GM23338 (cell line): ENCODE measurements at regions not wholly inside any gene's neighbourhood (a gene's known extent, or its start where the extent isn't known, plus 50 kb on each side); places are given as distances from the start of the nearest gene placed in this dataset.

ENCODE experiments used
- EZH2 ChIP-seq: fragments of 200-600 bp; sonication (generic); IDR thresholded peaks from one replicate; pipeline ENCODE4 v1.8.0; 2017; ENCODE audit warnings: antibody characterized with exemption, mild to moderate bottlenecking, low read depth; ENCODE audit not compliant: unreplicated experiment
- EZH2phosphoT487 ChIP-seq: fragments of 200-600 bp; sonication (generic); IDR thresholded peaks from one replicate; pipeline ENCODE4 v1.8.1; 2018; ENCODE audit warnings: antibody characterized with exemption; ENCODE audit not compliant: unreplicated experiment
- NANOG ChIP-seq: IDR thresholded peaks from 2 replicates; pipeline ENCODE4 v1.6.1; 2016; ENCODE audit warnings: antibody characterized with exemption, borderline replicate concordance
- POLR2AphosphoS5 ChIP-seq: IDR thresholded peaks from 2 replicates; pipeline ENCODE4 v1.6.1; 2016; ENCODE audit warnings: antibody characterized with exemption, low read depth
- STAT1 ChIP-seq: IDR thresholded peaks from one replicate; pipeline ENCODE4 v1.6.1; 2016; ENCODE audit warnings: antibody characterized with exemption; ENCODE audit not compliant: unreplicated experiment
- TF ChIP-seq, protein P1 (sequence below), 2 experiments: fragments of 200-600 bp in 1 of 2; sonication (generic) in 1 of 2; conservative IDR thresholded peaks; 2 replicates each; pipeline versions ENCODE4 v1.5.1 to v1.6.1; 2016 to 2017; ENCODE audit warnings: antibody characterized with exemption in 2 of 2, low read depth in 2 of 2, mild to moderate bottlenecking in 2 of 2, moderate library complexity in 1 of 2
- TF ChIP-seq, protein P2 (sequence below): IDR thresholded peaks from one replicate; pipeline ENCODE4 v1.6.1; 2018; ENCODE audit warnings: antibody characterized with exemption; ENCODE audit not compliant: unreplicated experiment
- TF ChIP-seq, protein P3 (sequence below): fragments of 250-450 bp; sonication (Bioruptor Pico); IDR thresholded peaks from 2 replicates; pipeline ENCODE4 v1.5.0; 2020; ENCODE audit warnings: mild to moderate bottlenecking, moderate library complexity

DNA sequence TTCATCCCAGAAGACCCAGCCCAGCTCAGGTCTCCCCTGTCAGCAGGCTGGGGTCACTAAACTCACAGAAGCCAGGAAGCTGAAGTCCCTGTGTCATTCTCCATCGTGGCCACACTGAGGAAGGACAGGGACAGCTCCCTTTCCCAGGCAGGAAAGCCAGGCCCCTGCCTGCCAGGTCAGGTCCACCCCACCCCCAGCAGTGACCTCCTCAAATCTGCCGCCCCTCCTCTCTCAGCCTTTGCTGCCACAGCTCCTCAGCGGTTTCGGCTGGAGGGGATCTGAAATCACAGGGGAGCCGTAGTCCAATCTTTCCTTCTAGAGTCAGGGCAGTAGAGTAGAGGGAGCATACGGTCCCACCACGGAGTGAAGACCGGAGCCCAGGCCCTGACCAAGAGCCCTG lies 150.9 kb upstream of the UNC5B start:
- TF ChIP-seq, protein P1, sequence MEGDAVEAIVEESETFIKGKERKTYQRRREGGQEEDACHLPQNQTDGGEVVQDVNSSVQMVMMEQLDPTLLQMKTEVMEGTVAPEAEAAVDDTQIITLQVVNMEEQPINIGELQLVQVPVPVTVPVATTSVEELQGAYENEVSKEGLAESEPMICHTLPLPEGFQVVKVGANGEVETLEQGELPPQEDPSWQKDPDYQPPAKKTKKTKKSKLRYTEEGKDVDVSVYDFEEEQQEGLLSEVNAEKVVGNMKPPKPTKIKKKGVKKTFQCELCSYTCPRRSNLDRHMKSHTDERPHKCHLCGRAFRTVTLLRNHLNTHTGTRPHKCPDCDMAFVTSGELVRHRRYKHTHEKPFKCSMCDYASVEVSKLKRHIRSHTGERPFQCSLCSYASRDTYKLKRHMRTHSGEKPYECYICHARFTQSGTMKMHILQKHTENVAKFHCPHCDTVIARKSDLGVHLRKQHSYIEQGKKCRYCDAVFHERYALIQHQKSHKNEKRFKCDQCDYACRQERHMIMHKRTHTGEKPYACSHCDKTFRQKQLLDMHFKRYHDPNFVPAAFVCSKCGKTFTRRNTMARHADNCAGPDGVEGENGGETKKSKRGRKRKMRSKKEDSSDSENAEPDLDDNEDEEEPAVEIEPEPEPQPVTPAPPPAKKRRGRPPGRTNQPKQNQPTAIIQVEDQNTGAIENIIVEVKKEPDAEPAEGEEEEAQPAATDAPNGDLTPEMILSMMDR (conservative IDR thresholded peaks at IDR 0.05; ENCODE audit: low read depth in 2 of 2): no peak
- TF ChIP-seq EZH2 (no peak), EZH2phosphoT487 (no peak), POLR2AphosphoS5 (no peak), NANOG (no peak), STAT1 (no peak)
- TF ChIP-seq, protein P2, sequence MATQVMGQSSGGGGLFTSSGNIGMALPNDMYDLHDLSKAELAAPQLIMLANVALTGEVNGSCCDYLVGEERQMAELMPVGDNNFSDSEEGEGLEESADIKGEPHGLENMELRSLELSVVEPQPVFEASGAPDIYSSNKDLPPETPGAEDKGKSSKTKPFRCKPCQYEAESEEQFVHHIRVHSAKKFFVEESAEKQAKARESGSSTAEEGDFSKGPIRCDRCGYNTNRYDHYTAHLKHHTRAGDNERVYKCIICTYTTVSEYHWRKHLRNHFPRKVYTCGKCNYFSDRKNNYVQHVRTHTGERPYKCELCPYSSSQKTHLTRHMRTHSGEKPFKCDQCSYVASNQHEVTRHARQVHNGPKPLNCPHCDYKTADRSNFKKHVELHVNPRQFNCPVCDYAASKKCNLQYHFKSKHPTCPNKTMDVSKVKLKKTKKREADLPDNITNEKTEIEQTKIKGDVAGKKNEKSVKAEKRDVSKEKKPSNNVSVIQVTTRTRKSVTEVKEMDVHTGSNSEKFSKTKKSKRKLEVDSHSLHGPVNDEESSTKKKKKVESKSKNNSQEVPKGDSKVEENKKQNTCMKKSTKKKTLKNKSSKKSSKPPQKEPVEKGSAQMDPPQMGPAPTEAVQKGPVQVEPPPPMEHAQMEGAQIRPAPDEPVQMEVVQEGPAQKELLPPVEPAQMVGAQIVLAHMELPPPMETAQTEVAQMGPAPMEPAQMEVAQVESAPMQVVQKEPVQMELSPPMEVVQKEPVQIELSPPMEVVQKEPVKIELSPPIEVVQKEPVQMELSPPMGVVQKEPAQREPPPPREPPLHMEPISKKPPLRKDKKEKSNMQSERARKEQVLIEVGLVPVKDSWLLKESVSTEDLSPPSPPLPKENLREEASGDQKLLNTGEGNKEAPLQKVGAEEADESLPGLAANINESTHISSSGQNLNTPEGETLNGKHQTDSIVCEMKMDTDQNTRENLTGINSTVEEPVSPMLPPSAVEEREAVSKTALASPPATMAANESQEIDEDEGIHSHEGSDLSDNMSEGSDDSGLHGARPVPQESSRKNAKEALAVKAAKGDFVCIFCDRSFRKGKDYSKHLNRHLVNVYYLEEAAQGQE: no peak
- TF ChIP-seq, protein P3, sequence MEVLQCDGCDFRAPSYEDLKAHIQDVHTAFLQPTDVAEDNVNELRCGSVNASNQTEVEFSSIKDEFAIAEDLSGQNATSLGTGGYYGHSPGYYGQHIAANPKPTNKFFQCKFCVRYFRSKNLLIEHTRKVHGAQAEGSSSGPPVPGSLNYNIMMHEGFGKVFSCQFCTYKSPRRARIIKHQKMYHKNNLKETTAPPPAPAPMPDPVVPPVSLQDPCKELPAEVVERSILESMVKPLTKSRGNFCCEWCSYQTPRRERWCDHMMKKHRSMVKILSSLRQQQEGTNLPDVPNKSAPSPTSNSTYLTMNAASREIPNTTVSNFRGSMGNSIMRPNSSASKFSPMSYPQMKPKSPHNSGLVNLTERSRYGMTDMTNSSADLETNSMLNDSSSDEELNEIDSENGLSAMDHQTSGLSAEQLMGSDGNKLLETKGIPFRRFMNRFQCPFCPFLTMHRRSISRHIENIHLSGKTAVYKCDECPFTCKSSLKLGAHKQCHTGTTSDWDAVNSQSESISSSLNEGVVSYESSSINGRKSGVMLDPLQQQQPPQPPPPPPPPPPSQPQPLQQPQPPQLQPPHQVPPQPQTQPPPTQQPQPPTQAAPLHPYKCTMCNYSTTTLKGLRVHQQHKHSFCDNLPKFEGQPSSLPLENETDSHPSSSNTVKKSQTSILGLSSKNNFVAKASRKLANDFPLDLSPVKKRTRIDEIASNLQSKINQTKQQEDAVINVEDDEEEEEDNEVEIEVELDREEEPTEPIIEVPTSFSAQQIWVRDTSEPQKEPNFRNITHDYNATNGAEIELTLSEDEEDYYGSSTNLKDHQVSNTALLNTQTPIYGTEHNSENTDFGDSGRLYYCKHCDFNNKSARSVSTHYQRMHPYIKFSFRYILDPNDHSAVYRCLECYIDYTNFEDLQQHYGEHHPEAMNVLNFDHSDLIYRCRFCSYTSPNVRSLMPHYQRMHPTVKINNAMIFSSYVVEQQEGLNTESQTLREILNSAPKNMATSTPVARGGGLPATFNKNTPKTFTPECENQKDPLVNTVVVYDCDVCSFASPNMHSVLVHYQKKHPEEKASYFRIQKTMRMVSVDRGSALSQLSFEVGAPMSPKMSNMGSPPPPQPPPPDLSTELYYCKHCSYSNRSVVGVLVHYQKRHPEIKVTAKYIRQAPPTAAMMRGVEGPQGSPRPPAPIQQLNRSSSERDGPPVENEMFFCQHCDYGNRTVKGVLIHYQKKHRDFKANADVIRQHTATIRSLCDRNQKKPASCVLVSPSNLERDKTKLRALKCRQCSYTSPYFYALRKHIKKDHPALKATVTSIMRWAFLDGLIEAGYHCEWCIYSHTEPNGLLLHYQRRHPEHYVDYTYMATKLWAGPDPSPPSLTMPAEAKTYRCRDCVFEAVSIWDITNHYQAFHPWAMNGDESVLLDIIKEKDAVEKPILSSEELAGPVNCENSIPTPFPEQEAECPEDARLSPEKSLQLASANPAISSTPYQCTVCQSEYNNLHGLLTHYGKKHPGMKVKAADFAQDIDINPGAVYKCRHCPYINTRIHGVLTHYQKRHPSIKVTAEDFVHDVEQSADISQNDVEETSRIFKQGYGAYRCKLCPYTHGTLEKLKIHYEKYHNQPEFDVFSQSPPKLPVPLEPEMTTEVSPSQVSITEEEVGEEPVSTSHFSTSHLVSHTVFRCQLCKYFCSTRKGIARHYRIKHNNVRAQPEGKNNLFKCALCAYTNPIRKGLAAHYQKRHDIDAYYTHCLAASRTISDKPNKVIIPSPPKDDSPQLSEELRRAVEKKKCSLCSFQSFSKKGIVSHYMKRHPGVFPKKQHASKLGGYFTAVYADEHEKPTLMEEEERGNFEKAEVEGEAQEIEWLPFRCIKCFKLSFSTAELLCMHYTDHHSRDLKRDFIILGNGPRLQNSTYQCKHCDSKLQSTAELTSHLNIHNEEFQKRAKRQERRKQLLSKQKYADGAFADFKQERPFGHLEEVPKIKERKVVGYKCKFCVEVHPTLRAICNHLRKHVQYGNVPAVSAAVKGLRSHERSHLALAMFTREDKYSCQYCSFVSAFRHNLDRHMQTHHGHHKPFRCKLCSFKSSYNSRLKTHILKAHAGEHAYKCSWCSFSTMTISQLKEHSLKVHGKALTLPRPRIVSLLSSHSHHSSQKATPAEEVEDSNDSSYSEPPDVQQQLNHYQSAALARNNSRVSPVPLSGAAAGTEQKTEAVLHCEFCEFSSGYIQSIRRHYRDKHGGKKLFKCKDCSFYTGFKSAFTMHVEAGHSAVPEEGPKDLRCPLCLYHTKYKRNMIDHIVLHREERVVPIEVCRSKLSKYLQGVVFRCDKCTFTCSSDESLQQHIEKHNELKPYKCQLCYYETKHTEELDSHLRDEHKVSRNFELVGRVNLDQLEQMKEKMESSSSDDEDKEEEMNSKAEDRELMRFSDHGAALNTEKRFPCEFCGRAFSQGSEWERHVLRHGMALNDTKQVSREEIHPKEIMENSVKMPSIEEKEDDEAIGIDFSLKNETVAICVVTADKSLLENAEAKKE (CRISPR knock-in tag): no peak
